Small intestine (tissue), 7 donors: ENCODE measurements at regions not wholly inside any gene's neighbourhood (a gene's known extent, or its start where the extent isn't known, plus 50 kb on each side); places are given as distances from the start of the nearest gene placed in this dataset.
A peak's percentile ranks its signal among the peaks of the same experiment; 100 is the strongest.

Experiments
- DNase-seq, 2 donors: peaks; one replicate each; pipeline versions ENCODE4 v3.0.0 to v3.0.0-alpha.2; 2013
- FAIRE-seq: peaks from 2 replicates; lab custom pipeline; 2012; peaks lifted over from hg19 to GRCh38; lab: Jason Lieb, UNC
- H3K27ac ChIP-seq, 3 donors: one replicate each; pipeline ENCODE4 v1.5.1; 2013; ENCODE audit warnings: low read length in 2 of 3, mild to moderate bottlenecking in 2 of 3, control low read depth in 1 of 3, inconsistent platforms in 1 of 3, low read depth in 1 of 3, moderate library complexity in 1 of 3
- H3K27me3 ChIP-seq, 3 donors: one replicate each; pipeline ENCODE4 v1.6.1; 2013; ENCODE audit warnings: low read length in 3 of 3, inconsistent platforms in 1 of 3; ENCODE audit not compliant: control insufficient read depth in 3 of 3, insufficient read depth in 3 of 3
- H3K36me3 ChIP-seq, 3 donors: one replicate each; pipeline ENCODE4 v1.6.1; 2013; ENCODE audit warnings: low read length in 3 of 3, inconsistent platforms in 1 of 3, low read depth in 1 of 3, mild to moderate bottlenecking in 1 of 3, moderate library complexity in 1 of 3; ENCODE audit not compliant: control insufficient read depth in 3 of 3, insufficient read depth in 2 of 3
- H3K4me1 ChIP-seq, 3 donors: one replicate each; pipeline ENCODE4 v1.6.1; 2013; ENCODE audit warnings: low read length in 2 of 3, inconsistent platforms in 1 of 3, low read depth in 1 of 3, mild to moderate bottlenecking in 1 of 3, moderate library complexity in 1 of 3; ENCODE audit not compliant: control insufficient read depth in 3 of 3, insufficient read depth in 2 of 3
- H3K4me3 ChIP-seq, 3 donors: one replicate each; pipeline ENCODE4 v1.5.1; 2013; ENCODE audit warnings: low read length in 3 of 3, control low read depth in 1 of 3, inconsistent platforms in 1 of 3, low read depth in 1 of 3, mild to moderate bottlenecking in 1 of 3, moderate library complexity in 1 of 3
- H3K9me3 ChIP-seq, 2 donors: one replicate each; pipeline ENCODE4 v1.6.1; 2013; ENCODE audit warnings: low read depth in 1 of 2, low read length in 1 of 2; ENCODE audit not compliant: control insufficient read depth in 2 of 2, insufficient read depth in 1 of 2
- WGBS, 3 donors: extraction: QIAGEN DNeasy Blood & Tissue Kit; methylation state at CpG; one replicate each; pipeline ENCODE4 v1.1.7; 2013; 5-methylcytosine and 5-hydroxymethylcytosine counted together
- donor health status: healthy with polysubstance abuse.
- donor health status: control.
- donor health status: control.
- donor health status: Bipolar disorder and iron deficiency.
- donor health status: healthy.

GRCh38 chr6:147870506-147871110 is 362.1 kb downstream of the SAMD5 start:
- no peaks in the 10 kb centered on the region for H3K36me3 ChIP-seq
- no peaks in the 10 kb centered on the region for H3K4me1 ChIP-seq
- WGBS, 3 donors: 50 to 64% (median 62%) methylated on average over 3 to 4 of the region's 4 CpGs
- no peak overlapping the region for H3K4me3 ChIP-seq
- H3K9me3 ChIP-seq: no peaks in the 10 kb centered on the region
- no peak overlapping the region for H3K27ac ChIP-seq
- DNase-seq (peak in 1 of 2 donors; percentile 13), FAIRE-seq (no peak)
- H3K27me3 ChIP-seq: no peaks in the 10 kb centered on the region

- no peaks in the 10 kb centered on the region for H3K4me1 ChIP-seq
- H3K9me3 ChIP-seq: no peaks in the 10 kb centered on the region
- H3K27ac ChIP-seq: no peak overlapping the region
- no peaks in the 10 kb centered on the region for H3K27me3 ChIP-seq
- H3K4me3 ChIP-seq: no peak overlapping the region
- DNase-seq (no peak), FAIRE-seq (no peak)
- H3K36me3 ChIP-seq: no peaks in the 10 kb centered on the region
- WGBS, 3 donors: 68 to 85% (median 79%) methylated on average over 1 of the region's 1 CpG
Observed at GRCh38 chr6:147872002-147872401, 363.5 kb downstream of the SAMD5 start.

DNA sequence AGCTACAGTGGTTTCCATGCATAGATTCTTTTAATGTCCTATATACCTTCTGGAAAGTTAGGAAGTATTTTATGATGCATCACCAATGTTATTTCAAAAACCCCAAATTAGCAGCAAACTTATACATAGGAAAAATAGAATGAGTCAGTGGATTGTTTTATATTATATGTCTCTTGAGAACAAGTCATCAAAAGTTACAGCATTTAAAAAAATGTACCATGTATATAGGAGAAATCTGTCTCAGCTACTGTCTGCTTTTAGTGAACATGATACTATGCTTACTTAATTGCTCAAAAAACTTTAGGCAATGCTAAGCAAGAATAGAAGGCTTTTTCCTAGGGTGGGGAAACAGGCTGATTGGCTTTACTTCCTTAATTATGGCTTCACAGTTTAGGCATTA is 365.3 kb downstream of the SAMD5 start:
- H3K4me1 ChIP-seq: no peaks in the 10 kb centered on the region
- H3K27ac ChIP-seq: no peak overlapping the region
- no peaks in the 10 kb centered on the region for H3K27me3 ChIP-seq
- no peaks in the 10 kb centered on the region for H3K9me3 ChIP-seq
- DNase-seq (no peak), FAIRE-seq (no peak)
- H3K4me3 ChIP-seq: no peak overlapping the region
- no peaks in the 10 kb centered on the region for H3K36me3 ChIP-seq

DNA sequence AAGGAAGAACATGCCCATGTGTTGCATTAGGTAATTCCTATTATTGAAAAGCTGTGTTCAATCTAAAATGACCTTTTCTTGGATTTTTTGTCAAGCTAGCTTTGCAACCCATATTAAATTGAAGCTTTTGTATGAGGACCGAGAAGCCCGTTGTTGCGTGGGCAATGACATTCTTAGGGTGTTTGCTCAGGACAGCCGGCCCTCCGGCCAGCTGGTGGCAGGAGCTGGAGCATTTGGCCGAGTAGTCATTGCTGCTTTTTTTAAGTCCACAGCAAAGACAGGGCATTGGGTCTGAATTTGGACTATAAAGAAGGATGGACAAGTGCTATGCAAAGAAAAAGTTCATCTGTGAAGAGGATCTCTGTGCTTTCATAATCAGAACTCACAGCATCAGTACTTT is 365.8 kb downstream of the SAMD5 start:
- no peak overlapping the region for H3K27ac ChIP-seq
- no peak for FAIRE-seq
- no peaks in the 10 kb centered on the region for H3K27me3 ChIP-seq
- H3K36me3 ChIP-seq: no peaks in the 10 kb centered on the region
- DNase-seq: no peak
- 78 to 89% (median 85%) methylated on average over 6 of the region's 6 CpGs for whole genome bisulfite sequencing, 3 donors
- H3K9me3 ChIP-seq: no peaks in the 10 kb centered on the region
- H3K4me3 ChIP-seq: no peak overlapping the region
- no peaks in the 10 kb centered on the region for H3K4me1 ChIP-seq

GRCh38 chr6:147879031-147879580 is 370.6 kb downstream of the SAMD5 start:
- no peaks in the 10 kb centered on the region for H3K9me3 ChIP-seq
- no peak overlapping the region for H3K27ac ChIP-seq
- no peak overlapping the region for H3K4me3 ChIP-seq
- WGBS, 3 donors: 89 to 96% (median 95%) methylated on average over 9 of the region's 9 CpGs
- no peaks in the 10 kb centered on the region for H3K4me1 ChIP-seq
- no peak for DNase-seq
- no peak for FAIRE-seq
- H3K27me3 ChIP-seq: no peaks in the 10 kb centered on the region
- H3K36me3 ChIP-seq: no peaks in the 10 kb centered on the region

- Histone ChIP-seq H3K9me3 (peaks cover 0 to under 1% of the 10 kb centered on the region in 2 donors), H3K27ac (no peak overlapping the region), H3K27me3 (no peaks in the 10 kb centered on the region), H3K4me3 (no peak overlapping the region), H3K4me1 (no peaks in the 10 kb centered on the region), H3K36me3 (no peaks in the 10 kb centered on the region)
- FAIRE-seq: no peak
- DNase-seq: no peak
- WGBS, 3 donors: 87 to 94% (median 89%) methylated on average over 6 of the region's 6 CpGs
Observed at GRCh38 chr6:147881432-147881831, 372.9 kb downstream of the SAMD5 start.

DNA sequence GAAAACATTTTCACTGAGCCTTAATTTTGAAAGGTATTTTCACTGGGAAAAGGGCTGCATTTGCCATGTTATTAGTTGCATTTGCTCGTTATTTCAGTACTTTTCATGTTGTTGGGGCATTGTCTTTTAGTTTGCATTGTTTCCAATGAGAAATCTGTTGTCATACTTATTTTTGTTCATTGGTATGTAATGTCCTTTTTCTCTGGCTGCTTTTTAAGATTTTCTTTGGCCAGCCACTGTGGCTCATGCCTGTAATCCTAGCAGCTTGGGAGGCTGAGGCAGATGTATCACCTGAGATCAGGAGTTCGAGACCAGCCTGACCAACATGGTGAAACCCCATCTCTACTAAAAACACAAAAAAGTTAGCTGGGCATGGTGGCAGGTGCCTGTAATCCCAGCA is 379.9 kb downstream of the SAMD5 start:
- Histone ChIP-seq H3K27ac (no peak overlapping the region), H3K27me3 (no peaks in the 10 kb centered on the region), H3K4me1 (no peaks in the 10 kb centered on the region), H3K9me3 (peaks cover 0 to 10% of the 10 kb centered on the region in 2 donors), H3K36me3 (no peaks in the 10 kb centered on the region), H3K4me3 (no peak overlapping the region)
- no peak for DNase-seq
- WGBS, 3 donors: 72 to 90% (median 82%) methylated on average over 2 of the region's 2 CpGs
- FAIRE-seq: no peak

- Histone ChIP-seq H3K4me3 (no peak overlapping the region), H3K27me3 (no peaks in the 10 kb centered on the region), H3K9me3 (peaks cover 0 to 13% of the 10 kb centered on the region in 2 donors), H3K36me3 (no peaks in the 10 kb centered on the region), H3K4me1 (no peaks in the 10 kb centered on the region), H3K27ac (no peak overlapping the region)
- WGBS, 3 donors: 71 to 86% (median 83%) methylated on average over 8 of the region's 8 CpGs
- FAIRE-seq: no peak
- DNase-seq: no peak
Observed at GRCh38 chr6:147891671-147892070, 383.2 kb downstream of the SAMD5 start.

DNA sequence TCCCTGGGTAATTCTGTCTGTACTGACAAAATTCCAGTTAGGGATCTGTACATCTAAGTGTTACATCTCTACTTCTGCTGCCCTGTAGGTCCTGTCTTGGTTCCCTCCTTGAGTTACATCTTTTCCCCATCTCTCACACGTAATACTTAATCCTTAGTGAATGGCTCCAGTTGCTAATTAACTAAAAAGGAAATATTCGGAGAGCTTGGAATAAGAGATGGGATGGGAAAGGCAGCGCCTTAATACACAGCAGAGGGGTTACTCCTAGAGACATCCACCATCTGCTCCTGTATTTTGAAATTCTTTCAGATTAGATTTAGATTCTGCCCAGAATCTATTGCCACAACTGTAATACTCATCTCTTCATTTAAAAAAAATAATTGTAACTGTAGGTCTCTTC is 384.0 kb downstream of the SAMD5 start:
- Histone ChIP-seq H3K4me3 (no peak overlapping the region), H3K27ac (no peak overlapping the region), H3K27me3 (no peaks in the 10 kb centered on the region), H3K9me3 (peaks cover 0 to 11% of the 10 kb centered on the region in 2 donors), H3K36me3 (no peaks in the 10 kb centered on the region), H3K4me1 (no peaks in the 10 kb centered on the region)
- FAIRE-seq (no peak), DNase-seq (no peak)
- 68 to 80% (median 76%) methylated on average over 3 of the region's 3 CpGs for WGBS, 3 donors
